ENCODE measurements at regions not wholly inside any gene's neighbourhood (a gene's known extent, or its start where the extent isn't known, plus 50 kb on each side); places are given as distances from the start of the nearest gene placed in this dataset.

- TF ChIP-seq, protein P1, sequence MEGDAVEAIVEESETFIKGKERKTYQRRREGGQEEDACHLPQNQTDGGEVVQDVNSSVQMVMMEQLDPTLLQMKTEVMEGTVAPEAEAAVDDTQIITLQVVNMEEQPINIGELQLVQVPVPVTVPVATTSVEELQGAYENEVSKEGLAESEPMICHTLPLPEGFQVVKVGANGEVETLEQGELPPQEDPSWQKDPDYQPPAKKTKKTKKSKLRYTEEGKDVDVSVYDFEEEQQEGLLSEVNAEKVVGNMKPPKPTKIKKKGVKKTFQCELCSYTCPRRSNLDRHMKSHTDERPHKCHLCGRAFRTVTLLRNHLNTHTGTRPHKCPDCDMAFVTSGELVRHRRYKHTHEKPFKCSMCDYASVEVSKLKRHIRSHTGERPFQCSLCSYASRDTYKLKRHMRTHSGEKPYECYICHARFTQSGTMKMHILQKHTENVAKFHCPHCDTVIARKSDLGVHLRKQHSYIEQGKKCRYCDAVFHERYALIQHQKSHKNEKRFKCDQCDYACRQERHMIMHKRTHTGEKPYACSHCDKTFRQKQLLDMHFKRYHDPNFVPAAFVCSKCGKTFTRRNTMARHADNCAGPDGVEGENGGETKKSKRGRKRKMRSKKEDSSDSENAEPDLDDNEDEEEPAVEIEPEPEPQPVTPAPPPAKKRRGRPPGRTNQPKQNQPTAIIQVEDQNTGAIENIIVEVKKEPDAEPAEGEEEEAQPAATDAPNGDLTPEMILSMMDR (IDR thresholded peaks at IDR 0.05; ENCODE audit: low read depth, low read length, missing control alignments), result no peak
- no peak for DNase-seq (ENCODE audit: low read depth)
- in situ Hi-C loops (cut with HindIII; ENCODE audit: low sequenced_read_pairs), result no loop called here
- H3K4me3 ChIP-seq (ENCODE audit: low read depth, low read length), result no peak overlapping the region
Observed at GRCh38 chr2:819121-819520, 131.5 kb upstream of the SNTG2 start.

- H3K4me3 ChIP-seq (ENCODE audit: low read depth, low read length), result no peak overlapping the region
- in situ Hi-C loops (cut with HindIII; ENCODE audit: low sequenced_read_pairs), result no loop called here
- TF ChIP-seq, protein P1 (IDR thresholded peaks at IDR 0.05; ENCODE audit: low read depth, low read length, missing control alignments), result no peak
- DNase-seq (ENCODE audit: low read depth), result no peak
Observed at GRCh38 chr2:817336-818015, 133.2 kb upstream of the SNTG2 start.

GRCh38 chr2:816278-816677 lies 134.4 kb upstream of the SNTG2 start:
- no peak overlapping the region for H3K4me3 ChIP-seq (ENCODE audit: low read depth, low read length)
- in situ Hi-C loops (cut with HindIII; ENCODE audit: low sequenced_read_pairs), result no loop called here
- DNase-seq (ENCODE audit: low read depth), result no peak
- TF ChIP-seq, protein P1 (IDR thresholded peaks at IDR 0.05; ENCODE audit: low read depth, low read length, missing control alignments), result no peak

DNA sequence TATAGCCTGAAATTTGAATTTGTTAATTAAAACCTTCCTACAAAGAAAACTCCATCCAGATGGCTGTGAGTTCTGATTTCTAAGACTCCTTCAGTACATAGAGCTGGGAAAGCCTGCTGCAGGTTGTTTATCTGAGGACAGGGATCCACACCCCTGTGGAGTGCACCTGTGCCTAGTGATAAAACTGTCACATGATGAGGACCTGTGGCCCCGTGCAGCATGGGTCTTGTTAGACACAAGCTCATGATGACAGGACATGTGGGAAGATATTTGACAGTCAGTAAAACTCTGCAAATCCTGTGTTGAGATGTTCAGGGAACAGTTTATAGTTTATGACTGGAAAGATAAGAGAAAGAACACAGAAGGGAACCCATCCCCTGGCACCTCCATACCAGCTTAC lies 133.2 kb upstream of the TMEM18 start:
- no peak overlapping the region for H3K4me3 ChIP-seq (ENCODE audit: low read depth, low read length)
- TF ChIP-seq, protein P1 (IDR thresholded peaks at IDR 0.05; ENCODE audit: low read depth, low read length, missing control alignments), result no peak
- no peak for DNase-seq (ENCODE audit: low read depth)
- in situ Hi-C loops (cut with HindIII; ENCODE audit: low sequenced_read_pairs), result no loop called here

DNA sequence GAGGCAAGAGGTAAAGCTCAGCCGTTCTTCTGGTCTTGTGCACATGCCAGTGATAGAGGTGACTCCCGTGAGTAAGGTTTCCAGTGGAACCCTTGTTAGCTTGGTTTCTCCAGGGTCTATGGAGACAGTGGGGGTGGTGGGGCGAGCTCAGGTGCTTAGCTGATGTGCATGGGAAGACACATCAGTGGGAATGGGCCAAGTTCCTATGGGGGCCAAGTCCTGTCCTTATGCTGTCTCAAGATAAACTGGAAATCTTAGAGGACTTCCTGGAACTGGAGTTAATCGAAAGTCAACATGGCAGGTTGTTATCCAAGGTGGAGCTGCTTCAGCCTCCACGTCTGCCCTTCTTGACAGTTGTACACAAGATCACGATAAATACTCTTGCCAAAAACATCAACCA lies 130.1 kb upstream of the TMEM18 start:
- H3K4me3 ChIP-seq (ENCODE audit: low read depth, low read length), result no peak overlapping the region
- in situ Hi-C loops (cut with HindIII; ENCODE audit: low sequenced_read_pairs), result no loop called here
- TF ChIP-seq, protein P1 (IDR thresholded peaks at IDR 0.05; ENCODE audit: low read depth, low read length, missing control alignments), result no peak
- DNase-seq (ENCODE audit: low read depth), result no peak

DNA sequence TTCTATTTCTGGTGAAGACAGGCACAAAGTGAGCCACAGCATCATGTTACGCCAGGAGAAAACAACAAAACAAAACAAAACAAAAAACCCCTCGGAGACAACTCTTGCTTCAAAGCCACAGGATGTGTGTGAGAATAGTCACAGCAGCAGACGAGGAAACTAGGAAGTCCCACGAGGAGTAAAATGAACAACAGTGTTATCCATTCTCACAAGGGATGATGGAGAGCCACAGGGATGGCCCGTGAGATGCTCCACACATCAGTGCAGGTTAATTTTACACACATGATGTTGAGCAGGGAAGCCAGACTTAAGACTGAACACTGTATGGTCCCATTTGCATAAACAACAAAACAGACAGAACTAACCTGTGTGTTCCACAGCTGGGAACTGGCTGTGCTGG lies 128.5 kb upstream of the TMEM18 start:
- no peak for DNase-seq (ENCODE audit: low read depth)
- TF ChIP-seq, protein P1 (IDR thresholded peaks at IDR 0.05; ENCODE audit: low read depth, low read length, missing control alignments), result no peak
- in situ Hi-C loops (cut with HindIII; ENCODE audit: low sequenced_read_pairs), result no loop called here
- no peak overlapping the region for H3K4me3 ChIP-seq (ENCODE audit: low read depth, low read length)

Measured in astrocyte of the cerebellum (primary cell).